NCI-H146 (cell line): ENCODE measurements at regions not wholly inside any gene's neighbourhood (a gene's known extent, or its start where the extent isn't known, plus 50 kb on each side); places are given as distances from the start of the nearest gene placed in this dataset.

ENCODE experiments used
- DNase-seq: peaks from one replicate; lab custom pipeline; 2025; lab: John Stamatoyannopoulos, UW

- DNase-seq: no peak
These were observed 435.6 kb downstream of the GPM6A start for GRCh38 chr4:175376287-175376977.

GRCh38 chr4:175377203-175377602 lies 434.9 kb downstream of the GPM6A start:
- no peak for DNase-seq

GRCh38 chr4:175378372-175378771 lies 433.7 kb downstream of the GPM6A start:
- no peak for DNase-seq

- no peak for DNase-seq
These were observed 431.2 kb downstream of the GPM6A start for GRCh38 chr4:175380841-175381240.

GRCh38 chr4:175385797-175386196 lies 426.3 kb downstream of the GPM6A start:
- DNase-seq: no peak

- DNase-seq: peak; percentile 0
These were observed 425.1 kb downstream of the GPM6A start for GRCh38 chr4:175386776-175387507.

GRCh38 chr4:175394208-175394607 lies 417.9 kb downstream of the GPM6A start:
- no peak for DNase-seq

GRCh38 chr4:175405961-175406360 lies 406.1 kb downstream of the GPM6A start:
- DNase-seq: no peak

GRCh38 chr4:175407926-175408325 lies 404.1 kb downstream of the GPM6A start:
- DNase-seq: no peak

- DNase-seq: no peak
These were observed 400.8 kb downstream of the GPM6A start for GRCh38 chr4:175411251-175411650.

GRCh38 chr4:175412161-175412560 lies 399.9 kb downstream of the GPM6A start:
- no peak for DNase-seq

- DNase-seq: no peak
These were observed 399.3 kb downstream of the GPM6A start for GRCh38 chr4:175412746-175413145.

GRCh38 chr4:175413561-175413960 lies 398.5 kb downstream of the GPM6A start:
- no peak for DNase-seq

- DNase-seq: no peak
These were observed 397.5 kb downstream of the GPM6A start for GRCh38 chr4:175414602-175415001.

GRCh38 chr4:175418516-175418915 lies 393.5 kb downstream of the GPM6A start:
- DNase-seq: no peak

- DNase-seq: no peak
These were observed 392.8 kb downstream of the GPM6A start for GRCh38 chr4:175419236-175419718.

- DNase-seq: no peak
These were observed 390.6 kb downstream of the GPM6A start for GRCh38 chr4:175421506-175421905.

GRCh38 chr4:175422331-175422730 lies 389.7 kb downstream of the GPM6A start:
- no peak for DNase-seq

GRCh38 chr4:175424111-175424510 lies 388.0 kb downstream of the GPM6A start:
- no peak for DNase-seq

- DNase-seq: no peak
These were observed 384.3 kb downstream of the GPM6A start for GRCh38 chr4:175427751-175428150.

GRCh38 chr4:175431694-175432093 lies 380.4 kb downstream of the GPM6A start:
- DNase-seq: no peak

GRCh38 chr4:175435381-175435783 lies 376.7 kb downstream of the GPM6A start:
- DNase-seq: peak; percentile 22

GRCh38 chr4:175436196-175436595 lies 375.9 kb downstream of the GPM6A start:
- no peak for DNase-seq
